Uterus (tissue), 2 donors: ENCODE measurements at regions not wholly inside any gene's neighbourhood (a gene's known extent, or its start where the extent isn't known, plus 50 kb on each side); places are given as distances from the start of the nearest gene placed in this dataset.

ENCODE experiments used
- POLR2A ChIP-seq, 2 donors: fragments of 450-650 bp; IDR thresholded peaks; one replicate each; pipeline ENCODE4 v1.6.1; 2016; ENCODE audit warnings: antibody characterized with exemption in 2 of 2, mild to moderate bottlenecking in 1 of 2, moderate library complexity in 1 of 2
- TF ChIP-seq, protein P1 (sequence below), 4 experiments: fragments of 200-600 bp in 2 of 4; fragments of 450-650 bp in 2 of 4; sonication (generic) in 2 of 4; IDR thresholded peaks; one replicate each; pipeline ENCODE4 v1.5.1; 2016 to 2019; ENCODE audit warnings: antibody characterized with exemption in 4 of 4, mild to moderate bottlenecking in 2 of 4, moderate library complexity in 1 of 4

DNA sequence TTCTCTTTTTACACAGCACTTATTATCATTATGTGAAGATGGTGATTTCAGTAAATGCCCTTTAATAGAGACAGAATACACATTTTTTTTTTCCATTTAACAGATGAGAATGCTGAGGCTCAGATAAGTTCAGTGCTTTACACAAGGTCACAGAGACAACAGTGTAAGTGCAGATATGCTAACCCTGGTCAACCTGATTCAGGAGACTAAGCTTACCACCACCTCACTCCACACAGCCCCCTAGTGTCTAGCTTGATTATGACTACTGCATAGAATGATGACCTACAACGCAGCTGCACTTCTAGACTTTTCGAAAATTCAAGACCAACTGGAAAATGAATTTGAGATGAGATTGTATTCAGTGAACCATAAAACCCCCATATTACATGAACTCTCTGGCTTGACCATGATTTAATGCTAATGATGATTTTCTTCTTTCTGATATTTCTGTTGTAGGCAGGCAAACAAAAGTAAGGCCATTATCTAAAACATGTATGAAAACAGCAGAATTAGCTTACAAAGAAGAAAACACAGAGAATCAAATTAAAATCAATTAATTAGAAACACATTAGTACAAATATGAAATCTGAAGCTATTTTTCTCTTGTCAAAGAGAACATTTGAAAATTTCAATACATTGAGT lies 212.1 kb upstream of the PHACTR1 start:
- TF ChIP-seq, protein P1, sequence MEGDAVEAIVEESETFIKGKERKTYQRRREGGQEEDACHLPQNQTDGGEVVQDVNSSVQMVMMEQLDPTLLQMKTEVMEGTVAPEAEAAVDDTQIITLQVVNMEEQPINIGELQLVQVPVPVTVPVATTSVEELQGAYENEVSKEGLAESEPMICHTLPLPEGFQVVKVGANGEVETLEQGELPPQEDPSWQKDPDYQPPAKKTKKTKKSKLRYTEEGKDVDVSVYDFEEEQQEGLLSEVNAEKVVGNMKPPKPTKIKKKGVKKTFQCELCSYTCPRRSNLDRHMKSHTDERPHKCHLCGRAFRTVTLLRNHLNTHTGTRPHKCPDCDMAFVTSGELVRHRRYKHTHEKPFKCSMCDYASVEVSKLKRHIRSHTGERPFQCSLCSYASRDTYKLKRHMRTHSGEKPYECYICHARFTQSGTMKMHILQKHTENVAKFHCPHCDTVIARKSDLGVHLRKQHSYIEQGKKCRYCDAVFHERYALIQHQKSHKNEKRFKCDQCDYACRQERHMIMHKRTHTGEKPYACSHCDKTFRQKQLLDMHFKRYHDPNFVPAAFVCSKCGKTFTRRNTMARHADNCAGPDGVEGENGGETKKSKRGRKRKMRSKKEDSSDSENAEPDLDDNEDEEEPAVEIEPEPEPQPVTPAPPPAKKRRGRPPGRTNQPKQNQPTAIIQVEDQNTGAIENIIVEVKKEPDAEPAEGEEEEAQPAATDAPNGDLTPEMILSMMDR (IDR thresholded peaks at IDR 0.05), result no peak
- TF ChIP-seq POLR2A (IDR thresholded peaks at IDR 0.05), result no peak
